GM12878 (cell line): ENCODE measurements at regions not wholly inside any gene's neighbourhood (a gene's known extent, or its start where the extent isn't known, plus 50 kb on each side); places are given as distances from the start of the nearest gene placed in this dataset.
"Not testable (repeated sequence)": the region's sequence is repeated elsewhere in the genome, so short reads cannot be mapped to it uniquely, and the experiment has no call there.

Experiments
- ATAC-seq: fragments of 200-7000 bp; cut with Tn5 transposase; 3 replicates; pipeline ENCODE4 v1.9.1; 2020; ENCODE audit warnings: mild to moderate bottlenecking, moderate library complexity
- BruUV-seq: library from RNA; stranded (reverse); fragments of 400-500 nt; replicated peaks from 2 replicates; lab custom pipeline; 2021; lab: Mats Ljungman, UMichigan
- CTCF ChIA-PET: fragments of 300-600 bp; sonication (Branson Sonifier 250); formaldehyde crosslinking; extraction: SDS; loops from one replicate; lab custom pipeline; 2021; ENCODE audit warnings: inconsistent platforms; lab: Yijun Ruan, JAX
- POLR2A ChIA-PET: fragments of 350-600 bp; formaldehyde crosslinking; extraction: SDS; loops from one replicate; lab custom pipeline; 2021; ENCODE audit warnings: inconsistent platforms; lab: Charles Lee
- RAD21 ChIA-PET: fragments of 300-600 bp; sonication (Branson Sonifier 250); formaldehyde crosslinking; loops from one replicate; lab custom pipeline; 2023; ENCODE audit warnings: antibody characterized with exemption; ENCODE audit not compliant: unreplicated experiment; lab: Charles Lee
- SMC1A ChIA-PET: fragments of 300-600 bp; sonication (Branson Sonifier 250); formaldehyde crosslinking; loops from one replicate; lab custom pipeline; 2023; ENCODE audit not compliant: unreplicated experiment, uncharacterized antibody; lab: Charles Lee
- DNase-seq: peaks from one replicate; pipeline ENCODE4 v3.0.0-alpha.2; 2011; ENCODE audit warnings: low read depth, low spot score
- FAIRE-seq: peaks from 3 replicates; lab custom pipeline; 2011; peaks lifted over from hg19 to GRCh38; lab: Jason Lieb, UNC
- H2AFZ ChIP-seq: 2 replicates; pipeline ENCODE4 v1.6.0; 2011; ENCODE audit warnings: low read depth, low read length, control low read depth; ENCODE audit not compliant: control insufficient read depth
- H3K27ac ChIP-seq: 2 replicates; pipeline ENCODE4 v1.5.1; 2011; ENCODE audit warnings: control low read depth; ENCODE audit not compliant: control insufficient read depth, insufficient read depth
- H3K27me3 ChIP-seq, 2 experiments: replicated peaks in 1 of 2; 2 replicates each; pipeline versions ENCODE4 v1.6.0 to v1.6.1; 2011; ENCODE audit warnings: low read length in 1 of 2; ENCODE audit not compliant: control insufficient read depth in 2 of 2, insufficient read depth in 2 of 2
- H3K36me3 ChIP-seq, 2 experiments: 2 replicates each; pipeline ENCODE4 v1.5.1; 2011; ENCODE audit warnings: low read length in 1 of 2; ENCODE audit not compliant: control insufficient read depth in 2 of 2, insufficient read depth in 2 of 2
- H3K4me1 ChIP-seq: 2 replicates; pipeline ENCODE4 v1.6.1; 2011; ENCODE audit warnings: mild to moderate bottlenecking, low read length, moderate library complexity, mixed read lengths; ENCODE audit not compliant: control insufficient read depth, insufficient read depth
- H3K4me2 ChIP-seq: 2 replicates; pipeline ENCODE4 v1.6.0; 2011; ENCODE audit warnings: control low read depth; ENCODE audit not compliant: control insufficient read depth, insufficient read depth
- H3K4me3 ChIP-seq: fragments of 200-600 bp; sonication (generic); 2 replicates; pipeline ENCODE4 v1.5.1; 2016
- H3K79me2 ChIP-seq: 2 replicates; pipeline ENCODE4 v1.6.0; 2011; ENCODE audit warnings: low read length; ENCODE audit not compliant: control insufficient read depth, insufficient read depth
- H3K9ac ChIP-seq: 2 replicates; pipeline ENCODE4 v1.8.0; 2011; ENCODE audit warnings: low read length, control low read depth, mixed read lengths; ENCODE audit not compliant: control insufficient read depth, insufficient read depth
- H3K9me3 ChIP-seq: replicated peaks from 3 replicates; pipeline ENCODE4 v1.5.1; 2011; ENCODE audit warnings: mild to moderate bottlenecking, low read length; ENCODE audit not compliant: control insufficient read depth, insufficient read depth
- H4K20me1 ChIP-seq: 2 replicates; pipeline ENCODE4 v1.6.0; 2011; ENCODE audit not compliant: control insufficient read depth, insufficient read depth
- WGBS: methylation state at CpG from one replicate; pipeline ENCODE4 v1.1.6; 2016; ENCODE audit warnings: low lambda C conversion rate; ENCODE audit not compliant: insufficient replicate concordance, insufficient coverage; ENCODE audit errors: missing lambda C conversion rate; 5-methylcytosine and 5-hydroxymethylcytosine counted together
- in situ Hi-C: fragments of 300-500 bp; cut with MboI; formaldehyde crosslinking; loops from 9 replicates; pipeline ENCODE4 v1.14.3; 2018; ENCODE audit warnings: mixed read lengths
- intact Hi-C: fragments of 100-400 bp; cut with micrococcal nuclease; formaldehyde crosslinking; loops from one replicate; pipeline ENCODE4 v1.14.2; 2022; ENCODE audit not compliant: unreplicated experiment

GRCh38 chr4:49287893-49288292 is 301.8 kb downstream of the CWH43 start:
- POLR2A ChIA-PET, H4K20me1 ChIP-seq, H3K79me2 ChIP-seq, H3K27me3 ChIP-seq, H3K27ac ChIP-seq, SMC1A ChIA-PET, H3K36me3 ChIP-seq, DNase-seq, RAD21 ChIA-PET, H3K4me3 ChIP-seq, FAIRE-seq, intact Hi-C loops, BruUV-seq, CTCF ChIA-PET, H2AFZ ChIP-seq, H3K9ac ChIP-seq, ATAC-seq, H3K9me3 ChIP-seq, H3K4me2 ChIP-seq, in situ Hi-C loops, H3K4me1 ChIP-seq: not testable (repeated sequence)
- WGBS: no CpG with 5 or more reads among the region's 17 CpGs

DNA sequence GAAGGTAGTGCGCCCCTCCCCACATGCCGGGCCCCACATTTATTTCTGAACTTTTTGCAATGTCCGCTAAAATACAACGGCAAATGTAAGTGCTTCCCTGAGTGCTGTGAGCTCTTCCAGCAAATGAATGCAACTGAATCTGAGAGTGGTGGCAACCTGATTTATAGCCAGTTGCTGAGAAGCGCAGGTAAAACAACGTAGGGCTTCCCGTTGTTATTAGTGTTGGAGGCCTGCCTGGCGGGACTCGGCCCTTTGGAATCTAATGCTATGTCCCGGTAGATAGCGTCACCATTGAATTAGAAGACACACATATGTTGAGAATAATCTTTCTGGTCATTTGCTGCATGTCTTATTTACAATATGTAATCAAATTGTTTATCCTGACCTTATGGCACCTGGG is 302.7 kb downstream of the CWH43 start:
- H2AFZ ChIP-seq, H3K36me3 ChIP-seq, RAD21 ChIA-PET, FAIRE-seq, DNase-seq, H4K20me1 ChIP-seq, H3K4me1 ChIP-seq, H3K9ac ChIP-seq, ATAC-seq, H3K27ac ChIP-seq, H3K4me2 ChIP-seq, H3K9me3 ChIP-seq, H3K79me2 ChIP-seq, CTCF ChIA-PET, SMC1A ChIA-PET, BruUV-seq, in situ Hi-C loops, H3K27me3 ChIP-seq, intact Hi-C loops, POLR2A ChIA-PET, H3K4me3 ChIP-seq: not testable (repeated sequence)
- no CpG with 5 or more reads among the region's 11 CpGs for WGBS

- BruUV-seq, H3K4me3 ChIP-seq, intact Hi-C loops, H3K4me1 ChIP-seq, CTCF ChIA-PET, DNase-seq, POLR2A ChIA-PET, H3K9me3 ChIP-seq, FAIRE-seq, SMC1A ChIA-PET, H3K27ac ChIP-seq, H2AFZ ChIP-seq, H3K4me2 ChIP-seq, H3K9ac ChIP-seq, H3K79me2 ChIP-seq, H4K20me1 ChIP-seq, H3K27me3 ChIP-seq, H3K36me3 ChIP-seq, ATAC-seq, in situ Hi-C loops, RAD21 ChIA-PET: not testable (repeated sequence)
- WGBS: 58% methylated on average over 18 of the region's 18 CpGs
These were observed 328.7 kb downstream of the CWH43 start for GRCh38 chr4:49314815-49315214.

DNA sequence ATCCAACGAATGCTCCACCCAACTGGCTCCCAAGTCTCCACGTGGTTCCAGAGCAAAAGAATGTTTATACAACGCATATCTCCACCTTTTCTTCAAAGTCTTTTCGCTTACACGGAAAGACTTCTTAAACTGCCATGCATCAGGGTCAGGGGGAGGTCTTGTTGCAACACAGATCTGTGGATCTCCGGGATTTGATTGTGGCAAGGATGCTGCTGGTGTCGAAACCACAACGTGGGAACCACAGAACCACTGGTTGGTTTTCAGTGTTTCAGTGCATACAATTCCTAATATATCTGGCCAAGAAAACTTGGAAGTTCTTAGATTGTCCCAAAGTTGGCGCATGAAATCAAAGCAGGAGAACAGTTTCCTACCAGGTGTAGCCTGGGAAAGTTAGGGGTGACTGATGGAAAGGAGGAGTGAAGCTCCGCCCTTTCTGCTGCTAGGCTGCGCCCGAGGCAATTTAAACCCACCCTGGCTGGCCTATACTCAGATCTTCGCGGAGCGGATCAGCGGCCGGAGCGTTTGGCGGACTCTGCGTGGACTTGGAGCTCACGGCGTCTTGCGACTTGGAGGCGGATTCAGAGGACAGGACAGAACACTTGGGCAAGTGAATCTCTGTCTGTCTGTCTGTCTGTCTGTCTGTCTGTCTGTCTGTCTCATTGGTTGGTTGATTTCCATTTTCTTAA is 334.8 kb downstream of the CWH43 start:
- 59% methylated on average over 24 of the region's 24 CpGs for WGBS
- H4K20me1 ChIP-seq, H3K9ac ChIP-seq, RAD21 ChIA-PET, H3K27ac ChIP-seq, H3K27me3 ChIP-seq, POLR2A ChIA-PET, DNase-seq, BruUV-seq, H3K4me2 ChIP-seq, SMC1A ChIA-PET, FAIRE-seq, CTCF ChIA-PET, ATAC-seq, H2AFZ ChIP-seq, H3K4me1 ChIP-seq, H3K79me2 ChIP-seq, intact Hi-C loops, H3K4me3 ChIP-seq, in situ Hi-C loops, H3K9me3 ChIP-seq, H3K36me3 ChIP-seq: not testable (repeated sequence)
